HG03066 (cell line): ENCODE measurements at regions not wholly inside any gene's neighbourhood (a gene's known extent, or its start where the extent isn't known, plus 50 kb on each side); places are given as distances from the start of the nearest gene placed in this dataset.

Experiments
- ATAC-seq: cut with Tn5 transposase; IDR thresholded peaks from one replicate; pipeline ENCODE4 v1.9.1; 2021; ENCODE audit warnings: low read depth; ENCODE audit not compliant: unreplicated experiment

GRCh38 chr2:117169036-117169765, 645.3 kb upstream of the DDX18 start:
- ATAC-seq: no peak

GRCh38 chr2:117170897-117171296, 643.6 kb upstream of the DDX18 start:
- ATAC-seq: no peak

- ATAC-seq: no peak
Observed at GRCh38 chr2:117179405-117179804, 635.1 kb upstream of the DDX18 start.

- ATAC-seq: no peak
Observed at GRCh38 chr2:117190856-117191559, 623.5 kb upstream of the DDX18 start.

GRCh38 chr2:117195381-117195780, 619.1 kb upstream of the DDX18 start:
- ATAC-seq: no peak

- no peak for ATAC-seq
Observed at GRCh38 chr2:117199511-117199910, 615.0 kb upstream of the DDX18 start.

- no peak for ATAC-seq
Observed at GRCh38 chr2:117212562-117212961, 601.9 kb upstream of the DDX18 start.

GRCh38 chr2:117217145-117217544, 597.3 kb upstream of the DDX18 start:
- no peak for ATAC-seq

- no peak for ATAC-seq
Observed at GRCh38 chr2:117222809-117223208, 591.7 kb upstream of the DDX18 start.

GRCh38 chr2:117232305-117232704, 582.2 kb upstream of the DDX18 start:
- no peak for ATAC-seq

GRCh38 chr2:117257362-117257761, 557.1 kb upstream of the DDX18 start:
- no peak for ATAC-seq

GRCh38 chr2:117269574-117269973, 544.9 kb upstream of the DDX18 start:
- no peak for ATAC-seq

GRCh38 chr2:117271631-117272030, 542.9 kb upstream of the DDX18 start:
- no peak for ATAC-seq

GRCh38 chr2:117273009-117273671, 541.4 kb upstream of the DDX18 start:
- ATAC-seq: no peak

- ATAC-seq: no peak
Observed at GRCh38 chr2:117293012-117293411, 521.5 kb upstream of the DDX18 start.

GRCh38 chr2:117299451-117299850, 515.0 kb upstream of the DDX18 start:
- no peak for ATAC-seq

- ATAC-seq: no peak
Observed at GRCh38 chr2:117308861-117309770, 505.4 kb upstream of the DDX18 start.

- ATAC-seq: no peak
Observed at GRCh38 chr2:117321816-117322215, 492.7 kb upstream of the DDX18 start.

- ATAC-seq: no peak
Observed at GRCh38 chr2:117323331-117323730, 491.2 kb upstream of the DDX18 start.

GRCh38 chr2:117330641-117331040, 483.9 kb upstream of the DDX18 start:
- no peak for ATAC-seq

- no peak for ATAC-seq
Observed at GRCh38 chr2:117335967-117336366, 478.5 kb upstream of the DDX18 start.
